Spleen (tissue), 11 donors: ENCODE measurements at regions not wholly inside any gene's neighbourhood (a gene's known extent, or its start where the extent isn't known, plus 50 kb on each side); places are given as distances from the start of the nearest gene placed in this dataset.

Experiments
- DNase-seq: peaks from one replicate; pipeline ENCODE4 v3.0.0-alpha.2; 2020
- H3K27ac ChIP-seq, 8 donors: fragments of 200-600 bp; sonication (generic) in 7 of 8; 1 replicate in 4 of 8; 2 replicates in 4 of 8; pipeline versions ENCODE4 v1.5.0 to v1.8.0; 2016 to 2021; ENCODE audit warnings: inconsistent platforms in 4 of 8, mild to moderate bottlenecking in 4 of 8, moderate library complexity in 1 of 8
- H3K27me3 ChIP-seq, 7 donors: fragments of 200-600 bp; sonication (generic) in 6 of 7; replicated peaks in 1 of 7; 1 replicate in 4 of 7; 2 replicates in 3 of 7; pipeline versions ENCODE4 v1.5.0 to v1.8.0; 2016 to 2021; ENCODE audit warnings: inconsistent platforms in 3 of 7, mild to moderate bottlenecking in 1 of 7
- H3K36me3 ChIP-seq, 6 donors: fragments of 200-600 bp; sonication (generic) in 5 of 6; 1 replicate in 4 of 6; 2 replicates in 2 of 6; pipeline versions ENCODE4 v1.5.0 to v1.8.0; 2016 to 2021; ENCODE audit warnings: inconsistent platforms in 2 of 6
- H3K4me1 ChIP-seq, 6 donors: fragments of 200-600 bp; sonication (generic) in 5 of 6; 1 replicate in 3 of 6; 2 replicates in 3 of 6; pipeline versions ENCODE4 v1.5.0 to v1.8.0; 2016 to 2021; ENCODE audit warnings: inconsistent platforms in 3 of 6
- H3K4me3 ChIP-seq, 8 donors: fragments of 200-600 bp; sonication (generic) in 7 of 8; 1 replicate in 4 of 8; 2 replicates in 4 of 8; pipeline versions ENCODE4 v1.5.0 to v1.8.0; 2016 to 2021; ENCODE audit warnings: inconsistent platforms in 4 of 8, mild to moderate bottlenecking in 4 of 8, moderate library complexity in 2 of 8
- H3K9me3 ChIP-seq, 8 donors: fragments of 200-600 bp; sonication (generic) in 7 of 8; 1 replicate in 4 of 8; 2 replicates in 4 of 8; pipeline versions ENCODE4 v1.5.0 to v1.8.0; 2016 to 2021; ENCODE audit warnings: inconsistent platforms in 4 of 8
- CTCF ChIP-seq, 11 experiments: fragments of 200-600 bp in 7 of 11; fragments of 450-650 bp in 4 of 11; sonication (generic) in 4 of 11; IDR thresholded peaks in 8 of 11; conservative IDR thresholded peaks in 3 of 11; 1 replicate in 7 of 11; 2 replicates in 4 of 11; pipeline versions ENCODE4 v1.4.0 to v1.8.0; 2016 to 2021; ENCODE audit warnings: antibody characterized with exemption in 11 of 11, inconsistent platforms in 4 of 11, mild to moderate bottlenecking in 1 of 11
- POLR2A ChIP-seq, 3 donors: fragments of 450-650 bp; IDR thresholded peaks; one replicate each; pipeline ENCODE4 v1.5.1; 2017; ENCODE audit warnings: antibody characterized with exemption in 3 of 3, mild to moderate bottlenecking in 1 of 3
- POLR2AphosphoS5 ChIP-seq, 3 donors: sonication (generic); formaldehyde crosslinking; IDR thresholded peaks; one replicate each; pipeline ENCODE4 v1.5.1; 2017; ENCODE audit warnings: antibody characterized with exemption in 3 of 3
- WGBS, 5 donors: extraction: QIAGEN DNeasy Blood & Tissue Kit in 3 of 5; methylation state at CpG; one replicate each; pipeline versions ENCODE4 v1.1.5 to v1.1.7; 2013 to 2018; 5-methylcytosine and 5-hydroxymethylcytosine counted together
- intact Hi-C: fragments of 100-400 bp; cut with DNase I; formaldehyde crosslinking; loops from one replicate; pipeline ENCODE4 v1.15.0; 2023; ENCODE audit warnings: low total_unique reads
- donor health status: healthy with polysubstance abuse.
- donor health status: DM: no; HTN: no; CAD: no; lungs with moderate emphysema.
- donor health status: DM: no; HTN: no; CAD: no.
- donor health status: Bipolar disorder and iron deficiency.
- donor health status: healthy.
- donor health status: DM: no; HTN: no; CAD: no.
- donor health status: DM: yes; HTN: yes; CAD: no.

GRCh38 chr17:73974536-73974935 lies 228.9 kb upstream of the RPL38 start:
- Histone ChIP-seq H3K4me3 (no peak overlapping the region), H3K27ac (no peak overlapping the region), H3K27me3 (peaks cover 0 to 33% (median 0%) of the 10 kb centered on the region in 7 donors), H3K9me3 (no peaks in the 10 kb centered on the region), H3K4me1 (peaks cover 0 to 10% (median 0%) of the 10 kb centered on the region in 6 donors), H3K36me3 (no peaks in the 10 kb centered on the region)
- TF ChIP-seq POLR2A (IDR thresholded peaks at IDR 0.05) (no peak), CTCF (IDR thresholded peaks at IDR 0.05 in 8 of 11, conservative IDR thresholded peaks at IDR 0.05 in 3 of 11) (no peak), POLR2AphosphoS5 (IDR thresholded peaks at IDR 0.05) (no peak)
- intact Hi-C loops = no loop called here
- WGBS, 5 donors = 90 to 100% (median 92%) methylated on average over 1 of the region's 1 CpG
- no peak for DNase-seq

GRCh38 chr17:73976147-73976546 lies 227.3 kb upstream of the RPL38 start:
- Histone ChIP-seq H3K9me3 (no peaks in the 10 kb centered on the region), H3K36me3 (no peaks in the 10 kb centered on the region), H3K4me3 (no peak overlapping the region), H3K27me3 (peaks cover 0 to 33% (median 0%) of the 10 kb centered on the region in 7 donors), H3K27ac (no peak overlapping the region), H3K4me1 (no peaks in the 10 kb centered on the region)
- no peak for DNase-seq
- intact Hi-C loops = no loop called here
- 73 to 82% (median 77%) methylated on average over 1 of the region's 1 CpG for WGBS, 5 donors
- no peak for TF ChIP-seq POLR2AphosphoS5 (IDR thresholded peaks at IDR 0.05)
- no peak for TF ChIP-seq CTCF (IDR thresholded peaks at IDR 0.05 in 8 of 11, conservative IDR thresholded peaks at IDR 0.05 in 3 of 11)
- TF ChIP-seq POLR2A (IDR thresholded peaks at IDR 0.05) = no peak

- intact Hi-C loops = no loop called here
- TF ChIP-seq CTCF (IDR thresholded peaks at IDR 0.05 in 8 of 11, conservative IDR thresholded peaks at IDR 0.05 in 3 of 11) = no peak
- no peak for TF ChIP-seq POLR2A (IDR thresholded peaks at IDR 0.05)
- no peak for TF ChIP-seq POLR2AphosphoS5 (IDR thresholded peaks at IDR 0.05)
- Histone ChIP-seq H3K4me1 (peaks cover 0 to 7% (median 3%) of the 10 kb centered on the region in 6 donors), H3K27ac (no peak overlapping the region), H3K4me3 (no peak overlapping the region), H3K9me3 (no peaks in the 10 kb centered on the region), H3K27me3 (peaks cover 0 to 26% (median 0%) of the 10 kb centered on the region in 7 donors), H3K36me3 (no peaks in the 10 kb centered on the region)
- 62 to 81% (median 73%) methylated on average over 19 of the region's 19 CpGs for WGBS, 5 donors
- DNase-seq = no peak
Observed at GRCh38 chr17:73976676-73977521, 226.6 kb upstream of the RPL38 start.

GRCh38 chr17:73980517-73980916 lies 223.0 kb upstream of the RPL38 start:
- whole genome bisulfite sequencing, 5 donors = 81 to 89% (median 82%) methylated on average over 3 of the region's 3 CpGs
- Histone ChIP-seq H3K36me3 (no peaks in the 10 kb centered on the region), H3K4me3 (no peak overlapping the region), H3K27me3 (peaks cover 0 to 34% (median 0%) of the 10 kb centered on the region in 7 donors), H3K27ac (peak overlapping the region in 5 of 8 donors; percentile 2 to 43 (median 28)), H3K4me1 (peaks cover 0 to 37% (median 14%) of the 10 kb centered on the region in 6 donors), H3K9me3 (no peaks in the 10 kb centered on the region)
- no peak for TF ChIP-seq POLR2A (IDR thresholded peaks at IDR 0.05)
- intact Hi-C loops = no loop called here
- no peak for DNase-seq
